Activated CD4-positive, alpha-beta T cell treated with anti-CD3 and anti-CD28 coated beads, Interleukin-2, Interleukin-4, amounts not matched to agents 100 ng/mL and 50 ng/mL, durations not matched to agents 16 hours and 8 hours (primary cell): ENCODE measurements at regions not wholly inside any gene's neighbourhood (a gene's known extent, or its start where the extent isn't known, plus 50 kb on each side); places are given as distances from the start of the nearest gene placed in this dataset.
"Not testable (repeated sequence)": the region's sequence is repeated elsewhere in the genome, so short reads cannot be mapped to it uniquely, and the experiment has no call there.

Experiments used
- DNase-seq: peaks from one replicate; pipeline ENCODE4 v3.0.0-alpha.2; 2020; ENCODE audit warnings: low spot score

GRCh38 chr3:159380891-159381290 is 579.0 kb downstream of the MFSD1 start:
- no peak for DNase-seq

- no peak for DNase-seq
Measured at GRCh38 chr3:159390656-159391212, 588.9 kb downstream of the MFSD1 start.

- DNase-seq = not testable (repeated sequence)
Measured at GRCh38 chr3:159397683-159398082, 591.0 kb upstream of the IL12A start.

GRCh38 chr3:159401069-159401468 is 587.6 kb upstream of the IL12A start:
- DNase-seq = no peak

- not testable (repeated sequence) for DNase-seq
Measured at GRCh38 chr3:159409711-159410110, 578.9 kb upstream of the IL12A start.

- no peak for DNase-seq
Measured at GRCh38 chr3:159413319-159413718, 575.3 kb upstream of the IL12A start.

- DNase-seq = no peak
Measured at GRCh38 chr3:159416856-159417255, 571.8 kb upstream of the IL12A start.

- DNase-seq = no peak
Measured at GRCh38 chr3:159417761-159418160, 570.9 kb upstream of the IL12A start.

GRCh38 chr3:159418571-159419526 is 569.8 kb upstream of the IL12A start:
- no peak for DNase-seq

- DNase-seq = no peak
Measured at GRCh38 chr3:159429702-159430101, 558.9 kb upstream of the IL12A start.

- no peak for DNase-seq
Measured at GRCh38 chr3:159432682-159433340, 555.8 kb upstream of the IL12A start.

GRCh38 chr3:159439346-159439745 is 549.3 kb upstream of the IL12A start:
- no peak for DNase-seq

- no peak for DNase-seq
Measured at GRCh38 chr3:159441279-159441678, 547.4 kb upstream of the IL12A start.

- no peak for DNase-seq
Measured at GRCh38 chr3:159443266-159443665, 545.4 kb upstream of the IL12A start.

GRCh38 chr3:159447841-159448240 is 540.8 kb upstream of the IL12A start:
- no peak for DNase-seq

- DNase-seq = no peak
Measured at GRCh38 chr3:159448902-159449301, 539.7 kb upstream of the IL12A start.

- no peak for DNase-seq
Measured at GRCh38 chr3:159451067-159451466, 537.6 kb upstream of the IL12A start.

- no peak for DNase-seq
Measured at GRCh38 chr3:159451482-159451881, 537.2 kb upstream of the IL12A start.

GRCh38 chr3:159453036-159453435 is 535.6 kb upstream of the IL12A start:
- DNase-seq = no peak

GRCh38 chr3:159453945-159454344 is 534.7 kb upstream of the IL12A start:
- DNase-seq = no peak

GRCh38 chr3:159455741-159456181 is 532.9 kb upstream of the IL12A start:
- DNase-seq = no peak

GRCh38 chr3:159458010-159458409 is 530.6 kb upstream of the IL12A start:
- no peak for DNase-seq

GRCh38 chr3:159458982-159459381 is 529.7 kb upstream of the IL12A start:
- DNase-seq = no peak
